HG02759 (cell line): ENCODE measurements at regions not wholly inside any gene's neighbourhood (a gene's known extent, or its start where the extent isn't known, plus 50 kb on each side); places are given as distances from the start of the nearest gene placed in this dataset.
"Not testable (repeated sequence)": the region's sequence is repeated elsewhere in the genome, so short reads cannot be mapped to it uniquely, and the experiment has no call there.

ENCODE experiments used
- ATAC-seq: cut with Tn5 transposase; IDR thresholded peaks from one replicate; pipeline ENCODE4 v1.9.1; 2021; ENCODE audit warnings: mild to moderate bottlenecking, moderate library complexity; ENCODE audit not compliant: unreplicated experiment

DNA sequence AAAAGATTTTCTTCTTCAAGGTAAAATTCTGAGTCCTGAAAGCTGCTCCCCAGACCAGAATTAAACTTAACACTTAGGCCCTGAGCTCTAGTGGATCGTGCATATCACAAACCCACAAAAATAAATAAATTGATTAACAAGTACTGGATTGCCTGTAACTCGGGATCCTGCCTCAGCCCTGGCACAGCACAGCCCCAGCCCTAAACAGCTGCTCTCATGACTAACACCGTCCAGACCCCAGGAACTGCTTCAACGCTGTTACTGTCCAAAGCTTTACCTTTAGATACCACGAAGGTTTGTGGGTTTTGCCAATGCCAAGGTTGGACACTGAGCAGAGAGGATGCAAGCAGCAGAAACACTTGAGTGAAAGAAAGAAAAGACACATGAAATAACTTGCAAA is 172.5 kb downstream of the COPRS start:
- no peak for ATAC-seq

DNA sequence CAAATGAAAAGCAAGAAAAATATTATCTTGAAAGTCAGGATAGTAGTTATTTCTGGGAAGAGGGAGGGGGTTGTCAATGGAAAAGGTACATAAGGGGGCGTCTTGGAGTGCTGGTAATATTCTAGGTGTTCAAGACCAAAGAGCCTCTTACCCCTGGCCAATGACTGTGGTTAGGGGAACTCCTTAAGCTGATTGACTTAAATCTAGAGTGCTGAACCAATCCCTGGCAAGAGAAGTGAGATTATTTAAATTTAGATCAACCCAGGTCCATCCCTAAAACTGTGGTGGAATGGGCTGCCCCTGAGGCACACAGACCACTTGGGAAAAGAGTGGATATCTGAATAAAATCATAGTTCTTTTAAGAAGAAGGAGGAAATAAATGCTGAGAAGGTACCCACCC is 174.1 kb downstream of the COPRS start:
- ATAC-seq: no peak

DNA sequence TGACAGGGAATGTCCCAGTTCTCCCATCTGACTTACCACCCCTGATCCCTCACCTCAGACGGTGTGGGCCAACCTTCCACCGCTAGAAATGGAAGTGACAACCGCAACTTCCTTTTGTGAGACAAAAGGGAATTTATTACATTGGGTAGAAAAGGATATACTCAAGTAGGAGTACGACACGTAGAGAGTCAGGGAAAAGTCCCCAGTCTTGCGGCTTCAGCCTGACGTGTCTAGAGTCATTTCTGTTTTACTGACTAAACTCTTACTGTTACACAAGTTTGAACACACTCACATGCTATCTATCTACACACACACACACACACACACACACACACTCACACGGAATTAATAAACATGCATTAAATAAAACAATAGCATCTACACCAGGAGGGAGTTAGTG is 178.9 kb downstream of the COPRS start:
- no peak for ATAC-seq

DNA sequence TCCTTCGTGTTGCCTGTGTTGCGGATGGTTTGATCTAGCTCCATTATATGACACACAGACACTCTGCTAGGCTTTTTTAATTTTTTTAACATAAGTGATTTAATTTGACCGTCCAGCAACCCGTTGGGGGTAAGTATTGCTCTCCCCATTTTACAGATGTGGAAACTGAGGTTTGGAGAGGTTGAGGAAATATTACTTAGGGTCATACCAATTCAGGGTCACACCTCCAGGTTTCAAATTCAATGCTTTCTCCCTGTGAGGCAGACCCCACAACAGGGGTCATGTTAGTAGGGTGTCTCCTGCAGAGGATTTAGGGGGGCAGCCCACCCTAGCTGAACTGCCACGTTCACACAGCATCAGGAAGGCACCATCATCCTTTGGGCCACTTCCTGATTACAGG is 179.4 kb downstream of the COPRS start:
- ATAC-seq: no peak

DNA sequence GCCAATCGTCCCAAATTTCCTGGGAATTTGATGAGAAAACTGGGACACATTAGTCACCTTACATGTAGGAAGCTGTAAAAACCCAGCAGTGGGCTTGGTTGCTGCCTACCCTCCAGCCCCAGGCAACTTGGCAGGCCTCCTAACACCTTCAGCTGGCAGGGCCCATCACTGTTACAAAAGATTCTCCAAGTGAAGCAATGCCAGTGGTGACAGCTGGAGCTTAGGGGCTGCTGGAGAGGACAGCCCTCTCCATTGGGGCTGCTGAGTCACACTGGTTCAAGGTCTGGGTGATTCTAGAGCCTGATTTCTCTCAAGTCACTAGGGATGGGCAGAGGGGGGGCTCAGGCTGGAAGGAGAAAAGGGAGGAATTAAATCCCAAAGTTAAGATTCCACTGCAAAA is 180.6 kb downstream of the COPRS start:
- no peak for ATAC-seq

DNA sequence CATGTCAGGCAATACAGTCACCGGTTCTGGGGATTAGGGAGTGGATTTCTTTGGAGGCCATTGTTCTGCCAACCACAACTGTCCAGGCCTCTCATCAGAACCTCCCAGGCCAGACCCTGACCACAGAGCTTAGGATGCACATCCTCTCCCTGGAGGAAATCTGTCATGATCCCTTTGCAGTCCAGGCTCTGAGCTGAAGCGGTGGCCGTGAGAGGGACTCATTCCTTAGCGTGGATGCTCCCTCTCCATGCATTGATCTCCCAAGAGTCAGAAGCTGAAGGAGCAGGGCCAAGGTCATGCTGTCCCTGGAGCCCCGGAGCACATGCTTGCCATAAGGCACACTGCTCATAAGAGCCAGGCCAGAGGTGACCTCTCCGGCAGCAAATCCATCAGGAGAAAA is 181.4 kb downstream of the COPRS start:
- ATAC-seq: no peak

DNA sequence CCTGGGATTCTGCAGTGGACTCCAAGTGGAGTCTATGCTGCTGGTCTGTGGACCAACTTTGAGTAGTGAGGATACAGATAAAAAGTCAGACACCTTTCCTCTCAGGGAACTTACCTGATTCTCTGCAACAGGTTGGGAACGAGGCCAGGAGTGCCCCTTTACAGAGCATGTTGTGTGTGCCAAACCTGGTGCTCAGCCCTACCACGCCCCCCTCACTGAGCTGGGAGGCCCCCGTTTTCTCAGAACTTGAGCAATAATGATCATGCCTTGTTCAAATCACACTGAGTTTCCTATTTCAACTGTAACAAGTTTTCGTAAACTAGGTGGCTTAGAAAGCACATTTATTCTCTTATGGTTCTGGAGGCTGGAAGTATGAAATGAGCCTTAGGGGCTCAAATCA is 182.0 kb downstream of the COPRS start:
- ATAC-seq: no peak

DNA sequence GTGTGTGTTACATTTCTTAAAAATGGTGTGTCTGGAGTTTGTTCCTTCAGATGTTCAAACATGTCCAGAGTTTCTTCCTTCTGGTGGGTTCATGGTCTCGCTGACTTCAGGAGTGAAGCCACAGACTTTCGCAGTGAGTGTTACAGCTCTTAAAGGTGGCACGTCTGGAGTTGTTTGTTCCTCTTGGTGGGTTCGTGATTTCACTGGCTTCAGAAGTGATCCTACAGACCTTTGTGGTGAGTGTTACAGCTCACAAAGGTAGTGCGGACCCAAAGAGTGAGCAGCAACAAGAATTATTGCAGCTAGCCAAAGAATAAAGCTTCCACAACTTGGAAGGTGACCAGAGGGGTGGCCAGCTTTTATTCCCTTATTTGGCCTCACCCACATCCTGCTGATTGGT is 183.7 kb downstream of the COPRS start:
- not testable (repeated sequence) for ATAC-seq

DNA sequence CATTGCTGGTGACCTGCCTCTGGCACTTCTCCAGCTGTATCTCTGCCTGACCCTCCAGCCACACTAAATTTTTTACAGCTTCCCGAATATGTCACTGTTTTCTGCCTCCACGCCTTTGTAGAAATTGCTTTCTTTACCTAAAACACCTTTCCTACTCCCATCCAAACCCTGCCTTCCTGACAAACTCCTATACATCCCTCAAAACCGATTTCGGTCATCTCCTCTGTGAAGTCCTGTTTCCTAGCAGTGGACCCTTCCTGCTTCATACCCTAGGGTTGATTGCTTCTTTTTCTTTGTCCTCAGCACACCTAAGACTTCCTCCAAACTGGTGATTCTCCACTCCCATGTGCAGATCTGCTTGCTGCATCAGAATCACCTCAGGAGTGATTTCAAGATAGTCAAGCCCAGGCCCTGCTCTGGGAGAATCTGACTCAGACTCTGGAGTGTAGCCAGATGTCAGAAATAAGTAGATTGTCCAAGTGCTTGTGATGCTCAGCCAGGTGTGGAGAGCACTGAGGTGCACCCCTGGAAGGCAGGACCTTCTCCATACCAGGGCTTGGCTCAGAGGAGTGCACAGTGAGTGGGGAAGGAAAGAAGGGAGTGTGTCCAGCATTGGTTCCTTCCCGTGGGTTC is 184.2 kb downstream of the COPRS start:
- no peak for ATAC-seq

DNA sequence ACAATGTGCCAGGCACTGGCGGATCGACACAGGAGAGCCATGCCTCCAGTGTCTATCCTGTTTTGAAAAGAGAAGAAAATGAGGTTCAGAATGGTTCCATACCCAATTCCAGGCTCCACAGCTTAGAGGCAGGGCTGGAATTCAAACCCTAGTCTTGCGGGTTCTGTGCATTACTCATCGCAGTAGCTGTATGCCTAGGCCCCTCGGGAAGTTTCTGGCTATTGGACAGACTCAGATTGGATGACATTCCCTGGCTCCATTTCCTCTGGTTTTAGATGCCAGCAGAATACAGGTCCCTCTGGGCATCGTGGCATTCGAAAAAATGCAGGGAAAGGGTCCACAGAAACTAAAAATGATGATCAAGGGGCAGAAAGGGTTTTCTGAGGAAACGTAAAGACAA is 184.7 kb downstream of the COPRS start:
- no peak for ATAC-seq

DNA sequence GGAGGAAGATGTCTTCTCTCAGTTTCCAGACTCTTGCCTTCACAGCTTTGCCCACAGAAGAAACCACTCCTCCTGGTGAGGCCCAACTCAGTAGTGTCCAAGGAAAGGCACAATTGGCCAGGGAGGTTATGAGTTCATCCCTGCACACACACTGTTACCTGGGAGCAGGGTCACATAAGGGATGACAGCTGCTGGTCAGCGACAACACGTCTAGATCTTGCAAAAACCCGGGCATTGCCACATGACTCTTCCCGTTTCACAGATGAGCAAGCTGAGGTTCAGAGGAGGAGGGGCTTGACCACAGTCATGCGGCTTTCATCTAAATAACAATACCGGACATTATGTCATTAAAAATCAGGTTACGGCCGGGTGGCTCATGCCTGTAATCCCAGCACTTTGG is 186.0 kb downstream of the COPRS start:
- ATAC-seq: no peak

DNA sequence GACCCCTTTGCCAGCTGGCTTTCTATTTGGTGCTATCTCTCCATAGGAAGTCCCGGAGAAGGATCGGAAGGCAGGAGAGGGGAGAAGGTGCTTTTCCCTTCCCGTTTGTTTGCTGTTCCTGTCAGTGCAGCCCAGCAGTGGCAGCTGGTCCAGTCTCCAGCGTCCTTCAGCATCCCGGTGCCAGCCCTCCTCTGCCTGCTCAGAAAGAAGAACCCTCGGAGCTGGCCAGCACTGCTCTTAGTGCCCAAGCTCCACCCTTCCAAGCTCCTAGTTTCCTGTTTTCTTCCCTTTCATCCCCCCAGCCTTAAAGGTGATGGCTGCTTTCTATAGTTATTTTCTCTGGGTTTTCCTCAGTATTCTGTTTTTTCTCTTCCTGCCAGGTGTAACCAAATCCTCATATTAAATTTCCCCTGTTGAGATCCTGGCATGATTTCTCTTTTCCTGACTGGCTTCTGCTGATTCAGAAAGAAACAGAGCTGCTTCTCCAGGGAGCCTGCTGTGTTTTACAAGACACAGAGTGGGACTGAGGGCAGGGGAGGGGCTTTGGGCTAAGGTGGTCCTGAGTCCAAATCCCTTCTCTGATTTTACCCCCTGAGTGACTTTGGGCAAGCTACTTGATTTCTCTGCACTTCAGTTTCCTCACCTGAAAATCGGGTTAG is 186.8 kb downstream of the COPRS start:
- no peak for ATAC-seq

DNA sequence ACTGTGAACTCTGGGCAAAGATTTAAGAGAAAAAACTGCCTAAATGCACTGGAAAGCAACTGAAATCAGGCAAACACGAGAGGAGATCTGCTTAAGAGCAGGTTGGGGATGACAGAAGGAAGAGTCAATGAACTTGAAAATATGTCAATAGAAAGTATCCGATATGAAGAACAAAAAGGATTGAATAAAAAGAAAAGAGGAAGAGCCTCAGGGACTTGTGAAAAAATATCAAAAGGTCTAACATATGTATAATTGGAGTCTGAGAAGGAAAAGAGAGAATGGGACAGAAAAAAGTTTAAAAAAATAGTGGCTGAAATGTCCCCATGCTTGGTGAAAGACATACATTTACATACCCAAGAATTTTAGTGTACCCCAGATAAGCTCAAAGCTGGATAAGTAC is 195.5 kb downstream of the COPRS start:
- no peak for ATAC-seq

DNA sequence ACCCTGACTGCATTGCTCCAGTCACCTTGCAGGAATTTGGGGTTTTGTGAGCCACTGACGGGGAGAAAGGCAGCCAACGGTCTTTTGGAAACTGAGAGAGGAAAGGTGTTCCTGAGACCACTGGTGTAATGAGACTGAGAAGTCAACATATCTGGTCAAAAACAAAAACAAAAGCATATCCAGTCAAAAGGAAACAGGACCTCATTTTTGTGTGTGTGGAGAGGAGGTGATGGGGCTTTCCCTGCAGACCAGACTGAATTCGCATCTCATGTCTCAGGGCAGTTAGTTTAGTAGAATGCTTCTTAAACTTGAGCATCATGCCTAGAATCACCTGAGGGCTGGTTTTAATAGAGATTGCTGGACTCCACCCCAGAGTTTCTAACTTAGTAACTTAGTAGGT is 198.4 kb downstream of the COPRS start:
- ATAC-seq: no peak

DNA sequence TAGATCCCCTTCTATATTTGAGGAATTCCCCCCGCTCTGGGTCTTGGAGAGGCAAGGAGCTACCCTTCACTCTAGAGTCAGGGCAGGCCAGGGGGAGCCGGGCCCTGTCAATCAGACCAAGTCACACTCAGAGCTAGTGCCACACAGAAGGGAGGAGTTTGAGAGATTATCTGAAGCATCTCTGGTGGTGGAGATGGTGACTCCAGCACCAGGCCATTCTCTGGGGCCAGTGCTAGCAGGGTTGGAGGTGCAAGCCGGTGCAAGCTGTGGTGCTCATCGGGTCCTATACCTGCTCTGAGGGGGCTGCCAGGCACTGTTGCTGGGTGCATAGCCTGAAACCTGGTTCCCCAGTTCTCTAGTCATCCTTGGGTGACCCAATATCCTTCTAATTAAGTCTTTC is 201.2 kb downstream of the COPRS start:
- ATAC-seq: no peak

DNA sequence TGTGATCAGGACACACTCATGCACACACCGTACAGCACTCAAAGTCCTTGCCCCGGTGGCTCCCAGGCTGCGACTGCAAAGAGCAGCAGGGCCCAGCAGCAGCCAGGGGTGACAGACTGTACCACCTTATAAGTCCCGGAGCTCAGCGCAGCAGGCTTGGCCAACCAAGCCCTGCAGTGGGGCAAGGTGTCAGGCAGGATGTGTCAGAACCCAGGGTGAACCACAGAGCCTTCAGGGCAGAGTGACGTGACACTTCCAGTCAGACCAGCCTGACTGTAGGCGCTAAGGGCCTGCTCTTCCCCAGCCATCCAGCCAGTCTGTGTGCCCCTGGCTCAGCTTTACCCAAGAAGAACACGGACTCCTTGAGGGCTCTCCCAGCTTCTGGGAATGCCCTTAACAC is 204.1 kb downstream of the COPRS start:
- ATAC-seq: no peak

DNA sequence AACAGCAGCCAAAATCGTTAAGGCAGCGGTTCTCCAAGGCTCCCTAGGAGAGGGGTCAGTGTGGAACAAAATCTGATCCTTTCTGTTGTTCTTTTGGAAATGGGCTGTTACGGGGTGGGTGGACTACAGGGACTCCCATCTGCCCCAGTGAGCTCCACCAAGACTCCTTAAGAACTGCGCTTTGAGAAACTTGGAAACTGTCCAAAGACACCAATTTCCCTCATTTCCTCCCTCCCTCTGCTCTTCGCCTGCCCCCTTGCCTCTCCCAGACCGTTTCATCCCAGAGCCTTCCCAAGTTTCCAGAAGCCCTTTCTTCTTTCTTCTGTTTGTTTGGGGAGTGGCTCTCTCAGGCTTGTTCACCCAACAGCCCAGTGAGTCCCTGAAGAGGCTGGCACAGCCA is 205.4 kb downstream of the COPRS start:
- ATAC-seq: no peak

DNA sequence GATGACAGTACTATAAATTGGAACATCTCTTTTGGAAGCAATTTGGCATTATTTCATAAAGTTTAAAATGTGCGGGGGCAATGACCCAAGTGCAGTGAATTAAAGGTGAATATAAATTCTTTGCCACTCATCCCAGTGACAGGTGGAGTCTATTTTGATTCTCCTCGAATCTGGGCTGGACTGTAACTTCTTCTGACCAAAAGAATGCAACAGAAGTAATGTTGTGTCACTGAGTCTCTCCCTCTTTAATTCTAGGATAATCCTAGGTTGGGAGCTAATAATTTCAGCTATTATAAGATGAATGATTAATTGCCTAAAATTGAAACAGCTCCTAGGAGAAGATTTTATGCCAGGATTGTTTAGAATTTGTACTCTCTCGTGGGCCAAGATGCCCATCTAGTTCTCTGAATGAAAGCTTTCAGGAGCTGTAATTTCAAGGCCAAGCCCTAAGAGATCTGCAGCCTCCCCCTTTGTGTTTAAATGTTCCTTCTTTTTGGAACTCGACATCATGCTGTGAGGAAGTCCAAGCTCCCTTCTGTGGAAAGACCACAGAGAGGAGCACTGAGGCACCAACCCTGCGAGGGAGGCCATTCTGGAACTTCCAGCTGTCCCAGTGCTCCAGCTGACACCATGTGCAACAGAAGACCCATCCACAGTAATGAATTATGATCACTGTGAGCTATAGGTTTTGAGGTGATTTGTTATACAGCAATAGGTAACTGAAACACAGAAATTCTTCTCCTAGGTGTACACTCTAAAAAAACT is 208.1 kb downstream of the COPRS start:
- ATAC-seq: no peak

DNA sequence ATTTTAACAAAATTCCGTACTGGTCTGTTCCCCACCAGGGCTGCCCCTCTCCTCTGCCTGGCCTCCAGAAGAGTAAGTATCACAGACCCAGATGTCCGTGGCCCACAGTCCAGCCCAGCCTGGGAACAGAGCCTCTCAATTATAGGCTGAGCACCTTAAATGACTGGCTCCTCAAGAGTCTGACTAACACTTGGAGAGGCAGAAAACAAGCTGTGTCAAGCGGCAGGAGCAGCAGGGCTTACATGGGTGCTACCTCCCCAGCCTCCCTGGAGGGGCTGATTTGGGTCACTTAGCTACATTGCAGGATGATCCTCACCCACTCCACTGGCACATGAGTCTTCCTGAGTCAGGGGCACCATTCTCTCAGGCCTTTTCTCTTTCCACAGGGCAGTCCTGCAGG is 209.7 kb downstream of the COPRS start:
- ATAC-seq: no peak

DNA sequence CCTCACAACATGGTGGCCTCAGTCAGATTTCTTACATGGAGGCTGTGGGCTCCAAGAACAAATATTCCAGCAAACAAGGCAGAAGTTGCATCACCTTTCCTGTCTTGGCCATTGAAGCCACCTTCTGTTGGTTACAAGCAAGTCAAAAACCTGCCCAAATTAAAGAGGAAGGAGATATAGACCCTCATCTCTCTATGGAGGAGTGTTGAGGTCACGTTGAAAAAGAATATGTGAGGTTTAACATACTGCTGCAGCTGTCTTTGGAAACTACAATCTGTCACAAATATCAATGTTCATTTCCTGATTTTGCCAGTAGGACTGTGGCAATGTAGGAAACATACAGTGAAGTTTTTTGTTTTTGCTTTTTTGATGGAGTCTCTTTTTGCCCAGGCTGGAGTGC is 211.4 kb downstream of the COPRS start:
- no peak for ATAC-seq

DNA sequence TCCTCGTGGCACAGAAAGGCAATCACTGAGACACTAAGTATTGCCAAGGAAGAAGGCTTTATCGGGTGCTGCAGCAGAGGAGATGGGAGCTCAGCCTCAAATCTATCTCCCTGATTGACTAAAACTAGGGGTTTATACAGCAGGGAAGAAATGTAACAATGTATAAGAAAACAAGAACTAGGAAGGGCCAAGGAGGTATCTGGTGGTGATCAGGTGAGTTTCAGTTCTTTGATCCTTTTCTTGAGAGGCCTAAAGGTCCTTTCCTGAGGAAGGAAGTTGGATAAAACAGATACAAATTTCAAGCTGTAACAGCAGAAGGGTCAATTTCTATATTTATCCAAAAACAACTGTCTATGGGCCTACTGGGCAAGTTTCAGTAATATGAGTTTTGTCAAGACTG is 212.4 kb downstream of the COPRS start:
- no peak for ATAC-seq

DNA sequence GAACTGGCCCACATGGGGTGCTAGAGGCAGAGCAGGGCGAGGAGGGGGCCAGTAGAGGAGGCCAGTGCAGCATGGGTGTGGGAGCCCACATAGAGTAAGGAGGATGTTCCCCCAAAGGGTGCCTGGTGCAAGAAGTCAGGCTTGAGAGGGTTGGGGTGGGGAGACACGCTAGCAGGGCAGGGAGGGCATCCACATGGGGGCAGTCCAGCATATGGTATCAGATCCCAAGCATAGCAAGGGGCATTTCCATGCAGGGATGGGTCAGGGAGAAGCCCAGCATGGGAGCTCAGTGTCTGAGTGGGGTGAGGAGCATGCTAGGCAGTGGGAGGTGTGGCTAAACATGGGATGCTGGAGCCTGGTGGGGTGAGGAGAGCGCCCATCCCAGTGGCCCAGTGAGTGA is 213.7 kb downstream of the COPRS start:
- no peak for ATAC-seq
